ENCODE measurements at regions not wholly inside any gene's neighbourhood (a gene's known extent, or its start where the extent isn't known, plus 50 kb on each side); places are given as distances from the start of the nearest gene placed in this dataset.

- no peak for DNase-seq (ENCODE audit: low read depth in 2 of 2)
Measured at GRCh38 chr13:22644941-22645340, 535.8 kb upstream of the SGCG start.

GRCh38 chr13:22647156-22647850, 533.5 kb upstream of the SGCG start:
- no peak for DNase-seq (ENCODE audit: low read depth in 2 of 2)

DNA sequence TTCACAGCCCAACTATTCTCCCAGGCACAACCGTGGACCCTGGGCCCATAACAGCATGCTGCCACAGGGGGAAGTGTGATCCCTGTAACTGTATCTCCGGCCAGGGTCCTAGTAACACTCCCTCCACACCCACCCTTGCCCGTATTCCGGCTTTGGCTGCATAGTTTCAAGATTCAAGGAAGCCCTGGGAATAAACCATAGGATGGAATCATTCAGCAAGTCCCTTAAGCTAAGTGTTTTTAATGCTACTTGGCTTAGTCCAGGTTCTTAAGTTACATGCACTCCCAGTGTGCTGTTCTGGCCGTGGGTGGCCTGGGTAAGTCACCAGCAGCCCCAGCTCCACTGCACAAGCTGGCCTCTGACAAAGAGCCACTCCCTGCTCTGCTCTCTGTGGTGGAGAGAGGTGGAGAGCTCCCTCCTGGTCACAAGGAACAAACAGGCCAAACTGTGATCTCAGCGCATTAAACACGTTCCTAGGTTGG, 532.4 kb upstream of the SGCG start:
- DNase-seq (ENCODE audit: low read depth in 2 of 2), result no peak

- no peak for DNase-seq (ENCODE audit: low read depth in 2 of 2)
Measured at GRCh38 chr13:22652796-22653195, 528.0 kb upstream of the SGCG start.

DNA sequence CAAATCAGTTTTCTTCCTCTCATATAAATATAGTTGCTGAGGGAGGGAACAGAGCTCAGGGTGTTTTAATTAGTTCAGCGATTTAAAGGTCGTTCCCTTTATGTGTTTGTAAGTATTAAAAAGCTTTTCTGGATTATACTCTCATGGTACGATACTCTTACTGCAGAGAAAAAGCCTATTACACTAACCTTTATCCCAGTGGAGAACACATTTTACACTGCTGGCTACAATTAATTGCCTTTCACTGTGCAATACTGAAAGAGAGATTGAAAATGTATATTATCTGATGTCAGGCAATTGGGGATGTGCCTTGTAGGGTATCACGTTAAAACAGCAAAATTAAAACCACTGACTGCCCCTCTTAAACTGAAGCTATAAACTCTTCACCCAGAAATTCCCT, 526.9 kb upstream of the SGCG start:
- no peak for DNase-seq (ENCODE audit: low read depth in 2 of 2)

DNA sequence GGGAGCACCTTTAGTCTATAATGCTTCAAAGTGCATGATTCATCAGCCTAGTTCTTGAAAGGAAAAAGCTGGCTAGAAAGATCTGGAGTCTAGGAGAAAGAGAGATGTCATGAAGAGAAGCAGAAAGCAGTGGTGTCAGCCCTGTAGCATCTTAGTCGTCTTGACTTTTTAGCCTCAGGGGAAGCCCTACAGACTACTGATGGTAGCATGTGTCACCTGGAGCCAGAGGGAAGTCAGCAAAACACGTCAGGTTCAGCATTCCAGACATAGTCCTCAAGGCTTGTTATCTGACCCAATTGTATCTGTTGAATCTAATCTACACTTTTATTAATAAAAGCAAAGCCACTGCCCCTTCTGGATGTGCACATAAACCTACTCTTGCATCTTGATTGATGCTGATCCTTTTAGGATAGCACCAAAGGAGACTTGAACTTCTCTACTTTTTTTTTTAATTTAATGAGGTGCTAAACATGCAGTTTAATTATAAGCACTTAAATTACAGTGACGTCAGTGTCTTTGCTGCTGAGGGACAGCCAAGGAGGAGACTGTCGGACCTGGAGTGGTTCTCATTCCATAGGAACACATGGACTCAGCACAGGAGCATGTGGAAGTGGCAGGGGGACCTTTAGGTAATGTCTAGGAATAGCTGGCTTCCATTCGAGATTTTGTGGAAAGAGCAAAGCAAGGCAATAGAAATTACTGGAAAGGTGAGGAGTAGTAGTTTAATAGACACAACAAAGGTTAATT, 525.5 kb upstream of the SGCG start:
- DNase-seq (ENCODE audit: low read depth in 2 of 2), result no peak

DNA sequence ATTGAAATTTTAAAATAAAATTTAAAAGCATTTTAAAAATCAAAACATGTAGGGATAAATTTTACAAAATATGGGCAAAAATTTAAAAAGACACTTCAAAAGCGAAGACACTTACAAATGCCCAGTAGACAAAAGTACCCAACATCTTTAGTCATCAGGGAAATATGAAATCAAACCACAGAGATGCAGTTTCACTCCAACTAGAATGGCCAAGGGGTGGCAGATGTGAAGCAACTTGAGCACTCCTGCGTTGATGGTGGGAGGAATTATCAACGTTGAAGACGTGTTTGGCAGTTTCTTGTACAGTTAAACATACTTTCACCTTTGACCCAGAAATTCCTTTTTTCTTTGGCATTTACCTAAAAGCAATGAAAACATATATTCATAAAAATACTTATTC, 518.0 kb upstream of the SGCG start:
- no peak for DNase-seq (ENCODE audit: low read depth in 2 of 2)

DNA sequence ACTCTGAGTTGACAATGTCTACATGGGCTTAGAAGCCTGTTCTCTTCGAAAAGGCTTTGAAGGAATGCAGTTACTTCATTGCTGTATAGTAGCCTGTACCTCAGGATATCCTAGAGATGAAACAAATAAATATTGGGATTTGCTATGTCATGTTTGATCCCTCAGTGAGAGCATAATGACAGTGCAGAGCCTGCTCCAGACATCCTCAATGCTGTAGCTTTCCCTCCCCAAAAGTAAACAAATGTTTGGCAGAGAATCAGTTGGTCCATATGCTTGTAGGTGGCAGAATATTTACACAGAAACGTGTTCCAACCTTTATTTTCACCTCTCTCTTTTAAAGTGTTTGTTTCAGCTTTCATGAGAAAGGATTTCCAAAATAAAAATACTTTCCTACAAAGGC, 515.3 kb upstream of the SGCG start:
- no peak for DNase-seq (ENCODE audit: low read depth in 2 of 2)

DNA sequence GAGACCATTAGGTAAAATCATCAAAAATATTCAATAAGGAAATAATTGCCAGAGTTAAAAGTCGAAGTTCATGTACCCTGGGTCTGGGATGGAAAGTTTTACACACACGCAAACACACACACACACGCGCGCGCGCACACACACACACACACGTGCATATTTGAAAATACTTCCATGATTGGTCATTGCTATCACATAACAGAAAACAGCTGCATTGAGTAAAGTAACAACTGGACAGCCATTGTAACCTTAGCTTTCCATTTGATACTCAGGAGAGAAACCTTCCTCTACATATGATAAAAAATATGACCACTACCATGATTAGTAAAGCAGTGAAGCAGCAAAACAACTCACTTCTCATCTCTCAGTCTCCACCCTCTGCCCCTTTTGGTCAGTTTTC, 490.0 kb upstream of the SGCG start:
- no peak for DNase-seq (ENCODE audit: low read depth in 2 of 2)

GRCh38 chr13:22693691-22694090, 487.1 kb upstream of the SGCG start:
- DNase-seq (ENCODE audit: low read depth in 2 of 2), result no peak

GRCh38 chr13:22696433-22696832, 484.3 kb upstream of the SGCG start:
- DNase-seq (ENCODE audit: low read depth in 2 of 2), result no peak

GRCh38 chr13:22698467-22698866, 482.3 kb upstream of the SGCG start:
- DNase-seq (ENCODE audit: low read depth in 2 of 2), result no peak

- DNase-seq (ENCODE audit: low read depth in 2 of 2), result no peak
Measured at GRCh38 chr13:22700246-22700887, 480.4 kb upstream of the SGCG start.

- no peak for DNase-seq (ENCODE audit: low read depth in 2 of 2)
Measured at GRCh38 chr13:22703601-22704209, 477.1 kb upstream of the SGCG start.

DNA sequence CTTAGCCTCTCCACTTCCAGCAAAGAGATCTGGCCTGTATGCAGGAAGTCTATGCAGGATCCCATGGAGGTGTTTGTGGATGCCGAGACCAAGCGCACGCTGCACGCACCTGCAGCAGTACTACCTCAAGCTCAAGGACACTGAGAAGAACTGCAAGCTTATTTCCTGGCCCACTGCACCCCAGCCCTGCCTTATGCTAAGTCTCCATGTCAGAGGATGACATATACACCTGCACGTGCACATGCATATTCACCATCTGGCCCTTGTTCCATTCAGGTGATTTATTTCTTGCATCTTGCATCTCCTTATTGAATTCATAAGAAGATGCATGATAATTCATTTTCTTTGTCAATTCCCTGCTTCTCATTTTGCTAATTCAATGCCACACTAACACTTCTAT, 472.8 kb upstream of the SGCG start:
- no peak for DNase-seq (ENCODE audit: low read depth in 2 of 2)

DNA sequence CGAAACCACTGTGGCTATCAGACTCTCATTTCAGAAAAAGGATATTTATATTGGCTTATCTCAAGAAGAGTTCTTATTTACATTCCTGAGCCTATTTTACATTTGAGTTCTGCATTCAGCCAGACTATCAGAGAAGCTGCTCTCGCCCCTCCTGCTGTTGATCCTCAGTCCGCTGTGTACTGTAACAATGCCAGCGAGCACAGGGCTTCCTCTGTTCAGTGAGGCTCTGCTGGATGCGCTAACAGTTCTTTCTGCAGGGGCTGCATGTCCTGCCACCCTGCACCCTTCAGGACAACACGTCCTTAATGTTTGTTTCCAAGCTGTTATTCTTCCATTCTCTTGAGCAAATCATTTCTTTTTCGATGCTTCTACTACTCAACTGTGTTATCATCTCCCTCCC, 463.7 kb upstream of the SGCG start:
- no peak for DNase-seq (ENCODE audit: low read depth in 2 of 2)

DNA sequence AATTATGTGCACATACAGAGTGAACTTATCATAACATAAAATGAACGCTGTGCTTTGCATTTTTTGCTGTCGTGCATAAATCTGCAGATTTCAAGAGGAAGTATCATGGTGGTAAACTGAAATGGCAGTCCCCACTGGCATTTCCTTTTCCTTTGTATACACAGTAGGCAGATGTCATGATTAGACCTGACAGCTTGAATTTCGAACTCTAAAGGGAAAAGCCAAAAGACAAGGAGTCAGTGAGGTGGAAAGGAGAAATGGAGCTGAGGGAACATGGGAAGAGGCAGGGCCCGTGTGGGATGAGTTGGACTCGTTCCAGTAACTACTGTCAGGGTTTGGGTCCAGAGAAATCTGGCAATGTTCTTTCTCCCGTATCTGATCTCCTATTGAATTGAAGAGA, 454.1 kb upstream of the SGCG start:
- no peak for DNase-seq (ENCODE audit: low read depth in 2 of 2)

GRCh38 chr13:22735011-22735995, 445.5 kb upstream of the SGCG start:
- DNase-seq (ENCODE audit: low read depth in 2 of 2), result no peak

GRCh38 chr13:22736084-22736767, 444.6 kb upstream of the SGCG start:
- DNase-seq (ENCODE audit: low read depth in 2 of 2), result no peak

GRCh38 chr13:22736768-22737092, 444.0 kb upstream of the SGCG start:
- no peak for DNase-seq (ENCODE audit: low read depth in 2 of 2)

DNA sequence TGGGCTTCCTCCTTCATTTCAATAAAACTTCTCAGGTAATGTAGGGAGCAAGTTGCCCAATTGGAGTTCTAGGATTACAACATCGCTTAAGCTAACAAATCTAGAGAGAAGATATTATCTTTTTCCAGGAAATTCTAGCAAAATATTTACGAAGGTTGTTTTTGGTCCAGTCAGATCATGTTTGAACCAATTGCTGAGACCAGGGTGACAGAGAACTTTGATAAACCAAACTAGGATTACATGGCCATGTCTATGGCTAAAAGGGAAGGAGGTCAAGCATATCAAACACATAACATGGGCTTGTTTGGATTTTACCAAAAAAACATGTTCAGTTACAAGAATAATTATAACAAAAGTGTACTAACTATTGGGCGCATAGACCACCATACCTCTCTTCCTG, 442.4 kb upstream of the SGCG start:
- no peak for DNase-seq (ENCODE audit: low read depth in 2 of 2)
